Activated CD4-positive, alpha-beta T cell treated with anti-CD3 and anti-CD28 coated beads for 48 hours (primary cell): ENCODE measurements at regions not wholly inside any gene's neighbourhood (a gene's known extent, or its start where the extent isn't known, plus 50 kb on each side); places are given as distances from the start of the nearest gene placed in this dataset.
"Not testable (repeated sequence)": the region's sequence is repeated elsewhere in the genome, so short reads cannot be mapped to it uniquely, and the experiment has no call there.

Experiments
- DNase-seq: peaks from one replicate; pipeline ENCODE4 v3.0.0-alpha.2; 2020

- DNase-seq: peak; percentile 8
Measured at GRCh38 chrX:121307449-121307848, 260.0 kb downstream of the GLUD2 start.

GRCh38 chrX:121308276-121308805, 260.9 kb downstream of the GLUD2 start:
- peak; percentile 75 for DNase-seq

DNA sequence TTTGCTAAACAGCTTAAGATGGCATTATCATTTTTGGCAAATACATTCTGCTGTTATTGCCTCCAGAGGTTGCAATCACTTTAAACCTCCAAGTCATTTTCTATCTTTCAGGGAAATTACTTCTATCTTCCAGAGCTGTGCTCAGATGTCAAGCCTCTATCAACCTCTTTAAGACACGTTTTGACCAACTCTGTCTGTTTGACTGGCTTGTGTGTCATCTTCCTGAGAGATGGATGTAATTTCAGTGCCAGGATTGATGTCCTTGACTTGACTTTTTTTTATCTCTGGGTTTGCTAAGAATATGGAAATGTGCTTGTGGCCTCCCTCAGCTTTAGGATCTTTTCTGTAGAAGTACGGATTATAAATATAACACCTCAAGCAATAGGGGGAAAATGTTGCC, 263.4 kb downstream of the GLUD2 start:
- no peak for DNase-seq

- no peak for DNase-seq
Measured at GRCh38 chrX:121320441-121320840, 273.0 kb downstream of the GLUD2 start.

DNA sequence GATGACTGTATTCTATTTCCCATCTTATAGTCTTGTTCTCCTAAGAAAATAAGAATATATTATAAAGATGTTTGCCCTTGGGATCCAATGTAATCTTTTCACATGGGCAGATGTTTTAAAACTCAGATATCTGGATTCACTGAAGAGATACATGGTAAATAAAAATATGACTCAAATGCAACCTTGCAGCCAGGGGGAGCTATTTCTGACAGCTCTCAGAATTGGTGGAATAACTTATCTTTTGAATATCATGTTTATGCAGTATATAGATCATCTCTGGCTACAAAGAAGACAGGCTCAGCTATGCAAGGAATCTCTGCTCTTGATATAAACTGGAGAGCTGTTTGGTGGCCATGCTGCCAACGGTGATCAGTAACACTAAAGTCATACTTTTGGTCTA, 274.7 kb downstream of the GLUD2 start:
- DNase-seq: no peak

- no peak for DNase-seq
Measured at GRCh38 chrX:121323337-121323736, 275.9 kb downstream of the GLUD2 start.

- no peak for DNase-seq
Measured at GRCh38 chrX:121333942-121334341, 286.5 kb downstream of the GLUD2 start.

DNA sequence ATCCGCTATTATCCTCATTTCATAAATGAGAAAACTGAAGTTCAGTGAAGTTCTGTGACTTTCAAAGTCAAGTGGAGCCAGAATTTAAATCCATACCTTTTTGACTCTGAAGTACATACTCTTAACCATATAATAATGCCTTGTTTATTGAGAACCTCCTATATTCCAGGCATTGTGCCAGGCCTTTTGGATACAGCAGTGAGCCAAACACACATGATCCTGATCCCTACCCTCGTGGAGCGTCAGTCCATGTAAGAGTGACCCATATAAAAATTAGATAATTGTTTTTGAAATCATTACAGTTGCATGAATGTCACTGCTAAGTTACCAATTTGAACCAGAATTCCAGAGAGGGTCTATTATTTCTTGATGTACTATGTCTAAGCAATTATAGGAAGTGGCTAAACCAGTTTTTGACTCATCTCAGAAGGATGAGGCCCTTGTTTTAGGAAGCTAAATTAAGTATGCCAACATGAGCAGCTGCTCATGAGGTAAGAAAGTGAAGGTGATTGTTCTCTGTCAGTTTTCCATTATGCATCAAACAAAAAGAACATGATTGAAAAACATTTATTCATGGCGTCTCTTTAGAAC, 289.5 kb downstream of the GLUD2 start:
- DNase-seq: no peak

DNA sequence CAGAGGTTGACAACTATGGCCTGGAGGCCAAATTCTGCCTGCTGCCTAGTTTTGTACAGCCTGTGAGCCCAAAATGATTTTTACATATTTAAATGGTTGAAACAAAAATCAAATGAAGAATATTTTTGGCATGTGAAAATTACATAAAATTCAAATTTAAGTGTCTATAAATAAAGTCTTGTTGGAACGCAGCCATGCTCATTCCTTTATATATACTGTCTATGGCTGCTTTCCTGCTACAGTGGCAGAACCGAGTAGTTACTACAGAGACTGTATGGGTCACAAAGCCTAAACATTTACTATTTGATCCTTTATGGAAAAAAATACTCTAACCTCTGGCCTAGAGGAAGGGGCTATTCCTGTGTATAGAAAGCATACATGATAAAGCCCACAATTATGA, 290.4 kb downstream of the GLUD2 start:
- no peak for DNase-seq

DNA sequence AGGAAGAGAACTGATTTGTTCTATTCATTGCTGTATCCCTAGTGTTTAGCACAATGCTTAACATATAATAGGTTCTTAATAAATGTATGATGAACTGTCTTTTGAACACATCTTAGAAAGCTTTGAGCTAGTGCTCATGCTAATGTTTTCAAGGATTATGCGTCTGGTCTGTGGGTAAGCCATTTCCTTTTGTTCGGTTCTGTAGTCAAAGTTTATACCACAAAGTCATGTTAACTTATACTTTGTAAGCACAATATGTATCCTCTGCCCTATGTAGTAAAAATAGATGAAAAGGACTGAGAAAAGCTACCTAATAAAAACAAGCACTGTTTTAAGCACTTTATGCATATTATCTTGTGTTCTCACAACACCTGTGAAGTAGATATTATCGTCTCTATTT, 301.9 kb downstream of the GLUD2 start:
- DNase-seq: no peak

DNA sequence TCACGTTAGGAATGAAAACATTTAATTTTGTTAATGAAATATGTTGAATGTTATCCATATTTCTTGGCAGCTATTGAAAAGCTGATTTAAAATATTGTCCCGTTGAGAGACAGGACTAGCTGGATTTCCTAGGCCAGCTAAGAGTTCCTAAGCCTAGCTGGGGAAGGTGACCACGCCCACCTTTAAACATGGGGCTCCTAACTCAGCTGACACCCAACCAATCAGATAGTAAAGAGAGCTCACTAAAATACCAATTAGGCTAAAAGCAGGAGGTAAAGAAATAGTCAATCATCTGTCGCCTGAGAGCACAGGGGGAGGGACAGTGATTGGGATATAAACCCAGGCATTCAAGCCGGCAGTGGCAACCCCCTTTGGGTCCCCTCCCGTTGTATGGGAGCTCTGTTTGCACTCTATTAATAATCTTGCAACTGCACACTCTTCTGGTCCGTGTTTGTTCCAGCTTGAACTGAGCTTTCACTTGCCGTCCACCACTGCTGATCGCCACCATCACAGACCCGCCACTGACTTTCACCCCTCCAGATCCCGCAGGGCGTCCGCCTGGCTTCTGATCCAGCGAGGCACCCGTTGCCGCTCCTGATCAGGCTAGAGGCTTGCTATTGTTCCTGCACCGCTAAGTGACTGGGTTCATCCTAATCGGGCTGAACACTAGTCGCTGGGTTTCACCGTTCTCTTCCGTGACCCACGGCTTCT, 308.9 kb downstream of the GLUD2 start:
- DNase-seq: no peak

DNA sequence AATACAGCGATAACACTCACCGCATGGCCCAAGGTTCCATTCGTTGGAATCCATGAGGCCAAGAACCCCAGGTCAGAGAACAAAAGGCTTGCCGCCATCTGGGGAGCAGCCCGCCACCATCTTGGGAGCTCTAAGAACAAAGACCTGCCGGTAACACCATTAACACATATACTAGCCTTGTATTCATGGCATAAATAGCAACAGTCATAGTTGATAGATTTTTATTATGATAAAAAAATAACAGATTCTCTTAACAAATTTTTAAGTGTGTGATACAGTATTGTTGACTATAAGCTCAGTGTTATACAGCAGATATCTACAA, 309.4 kb downstream of the GLUD2 start:
- no peak for DNase-seq

DNA sequence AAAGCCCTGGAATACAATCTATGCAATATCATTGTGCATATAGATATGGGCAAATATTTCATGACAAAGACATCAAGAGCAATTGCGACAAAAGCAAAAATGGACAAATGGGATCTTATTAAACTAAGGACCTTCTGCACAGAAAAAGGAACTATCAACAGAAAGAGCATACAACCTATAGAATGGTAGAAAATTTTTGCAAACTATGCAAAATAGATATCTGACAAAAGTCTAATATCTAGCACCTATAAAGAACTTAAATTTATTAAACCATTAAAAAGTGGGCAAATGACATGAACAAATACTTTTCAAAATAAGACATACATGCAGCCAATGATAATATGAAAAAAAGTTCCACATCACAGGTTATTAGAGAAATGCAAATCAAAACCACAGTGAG, 312.9 kb downstream of the GLUD2 start:
- no peak for DNase-seq

DNA sequence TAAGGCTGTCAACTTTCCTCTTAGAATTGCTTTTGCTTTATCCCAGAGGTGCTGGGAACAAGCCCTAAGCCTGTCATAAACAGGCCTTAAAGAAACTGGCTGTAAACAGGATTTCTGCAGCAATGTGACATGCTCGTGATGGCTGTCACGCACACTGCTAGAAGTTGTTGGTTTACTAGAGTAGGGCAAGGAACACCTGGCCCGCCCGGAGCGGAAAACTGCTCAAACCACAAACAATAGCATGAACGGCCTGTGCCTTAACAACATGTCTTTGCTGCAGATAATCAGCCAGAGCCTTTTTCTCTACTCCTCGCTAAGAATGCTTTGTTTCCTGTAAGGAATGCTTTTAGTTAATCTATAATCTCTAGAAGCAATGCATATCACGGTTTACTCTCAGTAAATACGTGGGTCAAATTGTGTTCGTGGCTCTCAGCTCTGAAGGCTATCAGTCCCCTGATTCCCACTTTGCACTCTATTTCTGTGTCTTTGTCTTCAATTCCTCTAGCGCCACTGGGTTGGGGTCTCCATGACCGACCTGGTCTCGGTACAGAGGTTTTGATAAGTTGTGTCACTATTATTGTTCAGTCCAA, 318.3 kb downstream of the GLUD2 start:
- DNase-seq: no peak

- no peak for DNase-seq
Measured at GRCh38 chrX:121374471-121374870, 327.1 kb downstream of the GLUD2 start.

- DNase-seq: not testable (repeated sequence)
Measured at GRCh38 chrX:121381915-121382314, 334.5 kb downstream of the GLUD2 start.

- no peak for DNase-seq
Measured at GRCh38 chrX:121389976-121390714, 342.7 kb downstream of the GLUD2 start.

- DNase-seq: no peak
Measured at GRCh38 chrX:121405826-121406225, 358.4 kb downstream of the GLUD2 start.

DNA sequence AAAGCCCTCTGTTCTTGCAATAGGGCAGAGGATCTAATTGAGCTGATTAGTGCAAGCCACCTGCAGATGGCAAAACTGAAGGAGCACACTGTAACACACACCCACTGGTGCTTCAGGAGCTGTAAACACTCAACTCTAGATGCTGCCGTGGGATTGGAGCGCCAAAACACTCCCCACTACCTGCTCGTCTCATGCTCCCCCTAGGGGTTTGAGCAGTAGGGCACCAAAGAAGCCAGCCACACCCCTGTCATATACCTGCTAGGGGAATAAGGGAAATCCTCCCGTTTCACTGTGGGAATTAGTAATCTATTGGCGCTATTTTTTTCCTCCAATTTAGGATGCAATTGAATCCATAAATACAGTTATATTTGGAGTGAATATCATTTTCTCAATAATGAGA, 360.2 kb downstream of the GLUD2 start:
- DNase-seq: no peak

GRCh38 chrX:121431514-121431913, 384.1 kb downstream of the GLUD2 start:
- DNase-seq: not testable (repeated sequence)

GRCh38 chrX:121433289-121433688, 385.9 kb downstream of the GLUD2 start:
- DNase-seq: no peak

DNA sequence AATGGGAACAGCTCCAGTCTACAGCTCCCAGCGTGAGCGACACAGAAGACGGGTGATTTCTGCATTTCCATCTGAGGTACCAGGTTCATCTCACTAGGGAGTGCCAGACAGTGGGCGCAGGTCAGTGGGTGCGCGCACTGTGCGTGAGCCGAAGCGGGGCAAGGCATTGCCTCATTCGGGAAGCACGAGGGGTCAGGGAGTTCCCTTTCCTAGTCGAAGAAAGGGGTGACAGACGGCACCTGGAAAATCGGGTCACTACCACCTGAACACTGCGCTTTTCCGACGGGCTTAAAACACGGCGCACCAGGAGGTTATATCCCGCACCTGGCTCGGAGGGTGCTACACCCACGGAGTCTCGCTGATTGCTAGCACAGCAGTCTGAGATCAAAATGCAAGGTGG, 390.3 kb downstream of the GLUD2 start:
- DNase-seq: not testable (repeated sequence)

DNA sequence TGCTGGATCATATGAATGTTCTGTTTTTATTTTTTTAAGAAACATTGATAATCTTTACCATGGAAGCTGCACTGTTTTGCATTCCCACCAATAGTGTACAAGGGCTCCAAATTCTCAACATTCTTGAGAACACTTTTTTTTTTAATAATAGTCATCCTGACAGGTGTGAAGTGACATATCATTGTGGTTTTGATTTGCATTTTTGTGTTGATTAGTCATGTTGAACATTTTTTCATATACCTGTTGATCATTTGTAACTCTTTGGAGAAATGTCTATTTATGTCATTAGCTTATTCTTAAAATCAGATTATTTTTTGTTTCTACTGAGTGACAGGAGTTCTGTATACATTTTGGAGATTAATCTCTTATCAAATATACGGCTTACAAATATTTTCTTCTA, 408.5 kb downstream of the GLUD2 start:
- DNase-seq: no peak

DNA sequence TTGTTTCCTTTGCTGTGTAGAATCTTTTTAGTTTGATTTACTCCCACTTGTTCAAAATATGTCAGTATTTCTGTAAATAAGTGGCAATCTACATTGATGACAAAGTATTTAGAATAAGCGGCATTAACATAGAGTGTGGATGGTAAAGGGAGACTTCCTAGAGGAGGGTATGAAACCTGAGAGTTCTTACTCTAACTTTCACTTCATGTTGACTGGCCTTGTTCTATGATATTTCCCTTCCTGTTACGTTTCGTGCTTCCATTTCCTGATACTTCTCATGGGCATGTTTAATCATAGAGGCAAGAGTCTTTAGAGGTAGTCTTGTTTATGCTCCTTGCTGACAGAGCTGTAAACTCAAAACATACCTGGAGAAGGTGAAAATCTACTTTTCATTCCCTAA, 408.9 kb downstream of the GLUD2 start:
- DNase-seq: no peak
